Activated T-cell treated with anti-CD3 and anti-CD28 coated beads, Interleukin-2, amount 50 U/mL, for 72 hours (primary cell): ENCODE measurements at regions not wholly inside any gene's neighbourhood (a gene's known extent, or its start where the extent isn't known, plus 50 kb on each side); places are given as distances from the start of the nearest gene placed in this dataset.

ENCODE experiments used
- ATAC-seq, 2 donors: fragments of 150-1000 bp; cut with Tn5 transposase; replicated peaks in 1 of 2; 2 replicates each; pipeline ENCODE4 v1.10.0; 2021; ENCODE audit warnings: moderate library complexity in 2 of 2, mild to moderate bottlenecking in 1 of 2
- DNase-seq, 2 donors: peaks; one replicate each; pipeline ENCODE4 v3.0.0; 2021 to 2022; ENCODE audit warnings: mixed read lengths in 1 of 2
- H3K27ac Mint-ChIP-seq: one replicate; pipeline ENCODE4 v1.8.0; 2022; ENCODE audit warnings: mild to moderate bottlenecking, moderate library complexity, mixed read lengths
- H3K27me3 Mint-ChIP-seq: one replicate; pipeline ENCODE4 v1.8.0; 2022; ENCODE audit warnings: low read depth, mixed read lengths
- H3K36me3 Mint-ChIP-seq, 2 donors: one replicate each; pipeline ENCODE4 v1.8.0; 2022; ENCODE audit warnings: mixed read lengths in 2 of 2, mild to moderate bottlenecking in 1 of 2; ENCODE audit not compliant: insufficient read depth in 2 of 2
- H3K4me1 Mint-ChIP-seq: one replicate; pipeline ENCODE4 v1.8.0; 2022; ENCODE audit warnings: low read depth, mixed read lengths
- H3K4me3 Mint-ChIP-seq, 2 donors: one replicate each; pipeline ENCODE4 v1.8.0; 2022; ENCODE audit warnings: mild to moderate bottlenecking in 2 of 2, mixed read lengths in 2 of 2, moderate library complexity in 2 of 2
- H3K9me3 Mint-ChIP-seq, 2 donors: one replicate each; pipeline ENCODE4 v1.8.0; 2022; ENCODE audit warnings: mixed read lengths in 2 of 2

- peak; percentile 65 to 83 for ATAC-seq
These were observed 98.0 kb downstream of the MACIR start for GRCh38 chr5:103356350-103357091.

GRCh38 chr5:103355579-103355978, 97.0 kb downstream of the MACIR start:
- peaks cover 10% of the 10 kb centered on the region for H3K4me1 Mint-ChIP-seq
- no peaks in the 10 kb centered on the region for H3K9me3 Mint-ChIP-seq
- ATAC-seq (no peak), DNase-seq (no peak)
- H3K36me3 Mint-ChIP-seq, result no peaks in the 10 kb centered on the region
- H3K27ac Mint-ChIP-seq, result no peak overlapping the region
- peaks cover 19% of the 10 kb centered on the region for H3K27me3 Mint-ChIP-seq
- no peak overlapping the region for H3K4me3 Mint-ChIP-seq

More at GRCh38 chr5:103356350-103357091, 98.0 kb downstream of the MACIR start:
- Mint-ChIP-seq H3K4me3 (peak overlapping the region in 1 of 2 donors; percentile 27), H3K36me3 (no peaks in the 10 kb centered on the region), H3K27ac (no peak overlapping the region), H3K4me1 (peaks cover 10% of the 10 kb centered on the region), H3K27me3 (peaks cover 15% of the 10 kb centered on the region), H3K9me3 (peaks cover 0 to 2% of the 10 kb centered on the region in 2 donors)
- no peak for DNase-seq

GRCh38 chr5:103354446-103354845, 95.9 kb downstream of the MACIR start:
- no peak overlapping the region for H3K4me3 Mint-ChIP-seq
- no peaks in the 10 kb centered on the region for H3K36me3 Mint-ChIP-seq
- peaks cover 19% of the 10 kb centered on the region for H3K27me3 Mint-ChIP-seq
- H3K9me3 Mint-ChIP-seq, result no peaks in the 10 kb centered on the region
- no peak for ATAC-seq
- peaks cover 10% of the 10 kb centered on the region for H3K4me1 Mint-ChIP-seq
- no peak overlapping the region for H3K27ac Mint-ChIP-seq
- no peak for DNase-seq

- ATAC-seq, result peak in 1 of 2 donors; percentile 22
- Mint-ChIP-seq H3K27ac (no peak overlapping the region), H3K9me3 (no peaks in the 10 kb centered on the region), H3K27me3 (peaks cover 19% of the 10 kb centered on the region), H3K4me1 (peaks cover 10% of the 10 kb centered on the region), H3K36me3 (no peaks in the 10 kb centered on the region), H3K4me3 (no peak overlapping the region)
- DNase-seq, result no peak
These were observed 95.0 kb downstream of the MACIR start for GRCh38 chr5:103353581-103353980.

- Mint-ChIP-seq H3K27ac (no peak overlapping the region), H3K36me3 (no peaks in the 10 kb centered on the region), H3K4me3 (no peak overlapping the region), H3K4me1 (no peaks in the 10 kb centered on the region), H3K27me3 (peaks cover 15% of the 10 kb centered on the region), H3K9me3 (no peaks in the 10 kb centered on the region)
- no peak for ATAC-seq
- no peak for DNase-seq
These were observed 89.3 kb downstream of the MACIR start for GRCh38 chr5:103347716-103348423.

GRCh38 chr5:103346162-103346748, 87.7 kb downstream of the MACIR start:
- H3K4me3 Mint-ChIP-seq, result no peak overlapping the region
- ATAC-seq, result no peak
- H3K4me1 Mint-ChIP-seq, result no peaks in the 10 kb centered on the region

GRCh38 chr5:103345461-103345860, 86.9 kb downstream of the MACIR start:
- no peak for DNase-seq
- H3K4me3 Mint-ChIP-seq, result no peak overlapping the region
- peaks cover 13% of the 10 kb centered on the region for H3K27me3 Mint-ChIP-seq
- no peaks in the 10 kb centered on the region for H3K36me3 Mint-ChIP-seq
- no peak overlapping the region for H3K27ac Mint-ChIP-seq
- H3K9me3 Mint-ChIP-seq, result no peaks in the 10 kb centered on the region
- ATAC-seq, result no peak
- no peaks in the 10 kb centered on the region for H3K4me1 Mint-ChIP-seq

More at GRCh38 chr5:103346162-103346748, 87.7 kb downstream of the MACIR start:
- Mint-ChIP-seq H3K27me3 (peaks cover 15% of the 10 kb centered on the region), H3K9me3 (no peaks in the 10 kb centered on the region), H3K36me3 (no peaks in the 10 kb centered on the region), H3K27ac (no peak overlapping the region)
- no peak for DNase-seq

GRCh38 chr5:103340717-103341388, 82.3 kb downstream of the MACIR start:
- ATAC-seq, result peak; percentile 77 to 89
- H3K27me3 Mint-ChIP-seq, result peaks cover 13% of the 10 kb centered on the region
- H3K4me1 Mint-ChIP-seq, result no peaks in the 10 kb centered on the region
- DNase-seq, result peak in 1 of 2 donors; percentile 2
- H3K36me3 Mint-ChIP-seq, result no peaks in the 10 kb centered on the region
- H3K9me3 Mint-ChIP-seq, result peaks cover 0 to 2% of the 10 kb centered on the region in 2 donors
- H3K27ac Mint-ChIP-seq, result no peak overlapping the region
- peak overlapping the region in 1 of 2 donors; percentile 41 for H3K4me3 Mint-ChIP-seq

GRCh38 chr5:103340132-103340531, 81.6 kb downstream of the MACIR start:
- no peak overlapping the region for H3K27ac Mint-ChIP-seq
- no peak overlapping the region for H3K4me3 Mint-ChIP-seq
- no peak for DNase-seq
- H3K27me3 Mint-ChIP-seq, result peaks cover 13% of the 10 kb centered on the region
- ATAC-seq, result no peak
- no peaks in the 10 kb centered on the region for H3K4me1 Mint-ChIP-seq
- H3K36me3 Mint-ChIP-seq, result no peaks in the 10 kb centered on the region
- H3K9me3 Mint-ChIP-seq, result peaks cover 0 to 2% of the 10 kb centered on the region in 2 donors

GRCh38 chr5:103336941-103337340, 78.4 kb downstream of the MACIR start:
- Mint-ChIP-seq H3K4me3 (no peak overlapping the region), H3K4me1 (no peaks in the 10 kb centered on the region), H3K27me3 (peaks cover 7% of the 10 kb centered on the region), H3K36me3 (no peaks in the 10 kb centered on the region), H3K27ac (no peak overlapping the region), H3K9me3 (peaks cover 0 to 2% of the 10 kb centered on the region in 2 donors)
- DNase-seq, result no peak
- ATAC-seq, result no peak

GRCh38 chr5:103333376-103333775, 74.8 kb downstream of the MACIR start:
- Mint-ChIP-seq H3K4me3 (no peak overlapping the region), H3K9me3 (no peaks in the 10 kb centered on the region), H3K4me1 (no peaks in the 10 kb centered on the region), H3K27me3 (peaks cover 9% of the 10 kb centered on the region), H3K27ac (no peak overlapping the region), H3K36me3 (no peaks in the 10 kb centered on the region)
- no peak for ATAC-seq
- DNase-seq, result no peak

GRCh38 chr5:103330875-103331274, 72.3 kb downstream of the MACIR start:
- Mint-ChIP-seq H3K9me3 (no peaks in the 10 kb centered on the region), H3K27me3 (peaks cover 23% of the 10 kb centered on the region), H3K4me3 (no peak overlapping the region)

More at GRCh38 chr5:103330875-103331274, 72.3 kb downstream of the MACIR start:
- ATAC-seq, result no peak
- Mint-ChIP-seq H3K36me3 (no peaks in the 10 kb centered on the region), H3K4me1 (no peaks in the 10 kb centered on the region), H3K27ac (no peak overlapping the region)
- DNase-seq, result no peak
